ENCODE measurements at regions not wholly inside any gene's neighbourhood (a gene's known extent, or its start where the extent isn't known, plus 50 kb on each side); places are given as distances from the start of the nearest gene placed in this dataset.

GRCh38 chr5:119873611-119874010, 244.3 kb downstream of the FAM170A start:
- TF ChIP-seq POLR2A (IDR thresholded peaks at IDR 0.05; ENCODE audit: low read length) (no peak), GATA1 (IDR thresholded peaks at IDR 0.05; ENCODE audit: low read depth, low read length) (no peak)

All from erythroblast (primary cell).